GM12878 (cell line): ENCODE measurements at regions not wholly inside any gene's neighbourhood (a gene's known extent, or its start where the extent isn't known, plus 50 kb on each side); places are given as distances from the start of the nearest gene placed in this dataset.

Experiments used
- BRCA1 ChIP-seq: IDR thresholded peaks from 2 replicates; pipeline ENCODE4 v1.6.1; 2011; ENCODE audit warnings: low read depth, low read length, improper control_type of control experiment
- YY1 ChIP-seq: IDR thresholded peaks from 2 replicates; pipeline ENCODE4 v1.6.1; 2011; ENCODE audit warnings: low read depth, mild to moderate bottlenecking, low read length
- TF ChIP-seq, protein P1 (sequence below): IDR thresholded peaks from 2 replicates; pipeline ENCODE4 v1.6.1; 2012; ENCODE audit warnings: low read length, inconsistent platforms
- TF ChIP-seq, protein P2 (sequence below), 3 experiments: IDR thresholded peaks in 2 of 3; conservative IDR thresholded peaks in 1 of 3; 2 replicates each; pipeline ENCODE4 v1.5.1; 2011; ENCODE audit warnings: low read depth in 3 of 3, low read length in 3 of 3, mild to moderate bottlenecking in 3 of 3, control low read depth in 2 of 3, moderate library complexity in 2 of 3, inconsistent platforms in 1 of 3, mixed read lengths in 1 of 3; ENCODE audit not compliant: control insufficient read depth in 2 of 3, insufficient read depth in 1 of 3; ENCODE audit errors: extremely low read depth in 1 of 3

DNA sequence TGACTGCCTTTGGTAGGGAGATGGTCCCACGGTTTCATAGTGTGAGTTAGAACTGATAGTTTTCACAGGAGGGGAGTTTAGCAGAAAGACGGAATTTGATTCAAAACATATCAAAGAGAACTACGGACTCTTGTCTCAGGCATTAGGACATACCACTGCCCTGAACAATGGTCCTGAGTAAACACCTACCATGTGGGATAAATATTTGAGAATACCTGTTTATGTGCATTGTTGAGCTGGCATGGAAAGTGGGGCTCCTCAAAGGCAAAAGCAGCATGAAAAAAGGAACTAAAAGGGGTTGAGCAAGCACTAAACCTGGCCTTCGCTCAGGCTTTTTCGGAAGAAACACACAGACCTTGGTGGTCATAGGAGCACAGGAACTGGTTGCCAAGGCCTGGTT, 144.4 kb downstream of the ZNF621 start:
- TF ChIP-seq YY1, result no peak
- TF ChIP-seq, protein P1, sequence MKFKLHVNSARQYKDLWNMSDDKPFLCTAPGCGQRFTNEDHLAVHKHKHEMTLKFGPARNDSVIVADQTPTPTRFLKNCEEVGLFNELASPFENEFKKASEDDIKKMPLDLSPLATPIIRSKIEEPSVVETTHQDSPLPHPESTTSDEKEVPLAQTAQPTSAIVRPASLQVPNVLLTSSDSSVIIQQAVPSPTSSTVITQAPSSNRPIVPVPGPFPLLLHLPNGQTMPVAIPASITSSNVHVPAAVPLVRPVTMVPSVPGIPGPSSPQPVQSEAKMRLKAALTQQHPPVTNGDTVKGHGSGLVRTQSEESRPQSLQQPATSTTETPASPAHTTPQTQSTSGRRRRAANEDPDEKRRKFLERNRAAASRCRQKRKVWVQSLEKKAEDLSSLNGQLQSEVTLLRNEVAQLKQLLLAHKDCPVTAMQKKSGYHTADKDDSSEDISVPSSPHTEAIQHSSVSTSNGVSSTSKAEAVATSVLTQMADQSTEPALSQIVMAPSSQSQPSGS, result no peak
- TF ChIP-seq, protein P2, sequence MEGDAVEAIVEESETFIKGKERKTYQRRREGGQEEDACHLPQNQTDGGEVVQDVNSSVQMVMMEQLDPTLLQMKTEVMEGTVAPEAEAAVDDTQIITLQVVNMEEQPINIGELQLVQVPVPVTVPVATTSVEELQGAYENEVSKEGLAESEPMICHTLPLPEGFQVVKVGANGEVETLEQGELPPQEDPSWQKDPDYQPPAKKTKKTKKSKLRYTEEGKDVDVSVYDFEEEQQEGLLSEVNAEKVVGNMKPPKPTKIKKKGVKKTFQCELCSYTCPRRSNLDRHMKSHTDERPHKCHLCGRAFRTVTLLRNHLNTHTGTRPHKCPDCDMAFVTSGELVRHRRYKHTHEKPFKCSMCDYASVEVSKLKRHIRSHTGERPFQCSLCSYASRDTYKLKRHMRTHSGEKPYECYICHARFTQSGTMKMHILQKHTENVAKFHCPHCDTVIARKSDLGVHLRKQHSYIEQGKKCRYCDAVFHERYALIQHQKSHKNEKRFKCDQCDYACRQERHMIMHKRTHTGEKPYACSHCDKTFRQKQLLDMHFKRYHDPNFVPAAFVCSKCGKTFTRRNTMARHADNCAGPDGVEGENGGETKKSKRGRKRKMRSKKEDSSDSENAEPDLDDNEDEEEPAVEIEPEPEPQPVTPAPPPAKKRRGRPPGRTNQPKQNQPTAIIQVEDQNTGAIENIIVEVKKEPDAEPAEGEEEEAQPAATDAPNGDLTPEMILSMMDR (IDR thresholded peaks at IDR 0.05 in 2 of 3, conservative IDR thresholded peaks at IDR 0.05 in 1 of 3; ENCODE audit: control insufficient read depth in 2 of 3, extremely low read depth in 1 of 3, insufficient read depth in 1 of 3, low read depth in 3 of 3, low read length in 3 of 3), result no peak
- no peak for TF ChIP-seq BRCA1
